Gastroesophageal sphincter (tissue), 3 donors: ENCODE measurements at regions not wholly inside any gene's neighbourhood (a gene's known extent, or its start where the extent isn't known, plus 50 kb on each side); places are given as distances from the start of the nearest gene placed in this dataset.

ENCODE experiments used
- CTCF ChIP-seq, 4 experiments: fragments of 200-600 bp in 2 of 4; fragments of 450-650 bp in 2 of 4; sonication (generic) in 1 of 4; IDR thresholded peaks; one replicate each; pipeline ENCODE4 v1.5.1; 2017 to 2019; ENCODE audit warnings: antibody characterized with exemption in 4 of 4, mild to moderate bottlenecking in 2 of 4, moderate library complexity in 2 of 4
- POLR2A ChIP-seq, 2 donors: fragments of 450-650 bp; IDR thresholded peaks; one replicate each; pipeline ENCODE4 v1.6.1; 2017; ENCODE audit warnings: antibody characterized with exemption in 2 of 2, mild to moderate bottlenecking in 2 of 2, moderate library complexity in 1 of 2

- no peak for TF ChIP-seq CTCF (IDR thresholded peaks at IDR 0.05)
- TF ChIP-seq POLR2A (IDR thresholded peaks at IDR 0.05), result no peak
Observed at GRCh38 chr16:65667011-65667578, 545.2 kb upstream of the CDH11 start.
